Esophagus squamous epithelium (tissue), 5 donors: ENCODE measurements at regions not wholly inside any gene's neighbourhood (a gene's known extent, or its start where the extent isn't known, plus 50 kb on each side); places are given as distances from the start of the nearest gene placed in this dataset.

Experiments
- DNase-seq: peaks from one replicate; lab custom pipeline; 2025; lab: John Stamatoyannopoulos, UW
- H3K27ac ChIP-seq, 4 donors: fragments of 200-600 bp; sonication (generic); one replicate each; pipeline ENCODE4 v1.5.1; 2016 to 2019; ENCODE audit warnings: mild to moderate bottlenecking in 1 of 4
- H3K27me3 ChIP-seq, 4 donors: fragments of 200-600 bp; sonication (generic); 1 replicate in 3 of 4; 2 replicates in 1 of 4; pipeline versions ENCODE4 v1.5.1 to v1.6.0; 2017 to 2021; ENCODE audit warnings: antibody characterized with exemption in 1 of 4
- H3K36me3 ChIP-seq, 3 donors: fragments of 200-600 bp; sonication (generic); one replicate each; pipeline ENCODE4 v1.5.1; 2016 to 2019
- H3K4me1 ChIP-seq, 3 donors: fragments of 200-600 bp; sonication (generic); one replicate each; pipeline ENCODE4 v1.5.1; 2017 to 2019
- H3K4me3 ChIP-seq, 4 donors: fragments of 200-600 bp; sonication (generic); 1 replicate in 3 of 4; 2 replicates in 1 of 4; pipeline ENCODE4 v1.5.1; 2016 to 2019; ENCODE audit warnings: mild to moderate bottlenecking in 2 of 4, moderate library complexity in 1 of 4
- H3K9me3 ChIP-seq, 3 donors: fragments of 200-600 bp; sonication (generic); one replicate each; pipeline ENCODE4 v1.5.1; 2016 to 2019
- POLR2A ChIP-seq, 4 donors: fragments of 450-650 bp; IDR thresholded peaks; one replicate each; pipeline ENCODE4 v1.6.1; 2017; ENCODE audit warnings: antibody characterized with exemption in 4 of 4, mild to moderate bottlenecking in 4 of 4, moderate library complexity in 3 of 4
- WGBS, 2 donors: methylation state at CpG; one replicate each; pipeline ENCODE4 v1.1.5; 2018; 5-methylcytosine and 5-hydroxymethylcytosine counted together
- intact Hi-C: fragments of 100-400 bp; cut with DNase I; formaldehyde crosslinking; loops from one replicate; pipeline ENCODE4 v1.15.0; 2022
- TF ChIP-seq, protein P1 (sequence below), 6 experiments: fragments of 450-650 bp in 4 of 6; fragments of 200-600 bp in 2 of 6; sonication (generic) in 2 of 6; IDR thresholded peaks; one replicate each; pipeline ENCODE4 v1.5.1; 2016 to 2019; ENCODE audit warnings: antibody characterized with exemption in 6 of 6, mild to moderate bottlenecking in 4 of 6, moderate library complexity in 4 of 6
- donor health status: DM: yes; HTN: yes; CAD: no.

DNA sequence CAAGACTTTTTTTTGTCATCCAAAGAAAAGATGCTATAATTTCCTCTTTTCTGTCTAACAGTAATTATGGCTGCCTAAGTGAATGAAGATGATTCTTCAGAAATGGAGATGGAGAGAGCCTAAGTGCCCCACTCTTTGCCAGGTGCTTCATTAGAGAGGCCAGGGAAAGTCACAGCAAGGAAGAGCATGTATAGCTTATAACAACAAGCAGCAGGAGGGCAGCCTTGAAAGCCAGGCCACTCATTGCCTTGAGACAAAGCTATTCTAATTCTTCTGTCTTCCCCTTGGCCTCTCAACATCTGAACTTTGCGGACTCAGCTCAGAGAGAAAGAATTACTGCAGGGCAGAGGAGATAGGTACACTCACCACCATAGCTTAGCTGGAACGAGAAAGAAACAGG lies 112.0 kb upstream of the ZNF366 start:
- no peak for TF ChIP-seq POLR2A (IDR thresholded peaks at IDR 0.05)
- TF ChIP-seq, protein P1, sequence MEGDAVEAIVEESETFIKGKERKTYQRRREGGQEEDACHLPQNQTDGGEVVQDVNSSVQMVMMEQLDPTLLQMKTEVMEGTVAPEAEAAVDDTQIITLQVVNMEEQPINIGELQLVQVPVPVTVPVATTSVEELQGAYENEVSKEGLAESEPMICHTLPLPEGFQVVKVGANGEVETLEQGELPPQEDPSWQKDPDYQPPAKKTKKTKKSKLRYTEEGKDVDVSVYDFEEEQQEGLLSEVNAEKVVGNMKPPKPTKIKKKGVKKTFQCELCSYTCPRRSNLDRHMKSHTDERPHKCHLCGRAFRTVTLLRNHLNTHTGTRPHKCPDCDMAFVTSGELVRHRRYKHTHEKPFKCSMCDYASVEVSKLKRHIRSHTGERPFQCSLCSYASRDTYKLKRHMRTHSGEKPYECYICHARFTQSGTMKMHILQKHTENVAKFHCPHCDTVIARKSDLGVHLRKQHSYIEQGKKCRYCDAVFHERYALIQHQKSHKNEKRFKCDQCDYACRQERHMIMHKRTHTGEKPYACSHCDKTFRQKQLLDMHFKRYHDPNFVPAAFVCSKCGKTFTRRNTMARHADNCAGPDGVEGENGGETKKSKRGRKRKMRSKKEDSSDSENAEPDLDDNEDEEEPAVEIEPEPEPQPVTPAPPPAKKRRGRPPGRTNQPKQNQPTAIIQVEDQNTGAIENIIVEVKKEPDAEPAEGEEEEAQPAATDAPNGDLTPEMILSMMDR (IDR thresholded peaks at IDR 0.05) = no peak
- no peaks in the 10 kb centered on the region for H3K9me3 ChIP-seq
- 77 to 83% methylated on average over 2 of the region's 2 CpGs for WGBS, 2 donors
- DNase-seq = no peak
- H3K36me3 ChIP-seq = no peaks in the 10 kb centered on the region
- H3K27me3 ChIP-seq = no peaks in the 10 kb centered on the region
- H3K4me3 ChIP-seq = no peak overlapping the region
- intact Hi-C loops = loop anchor here (10.0 kb wide), 1 partner anchor 206 kb away; no protein-coding TSS in a partner anchor
- H3K4me1 ChIP-seq = no peaks in the 10 kb centered on the region
- no peak overlapping the region for H3K27ac ChIP-seq

DNA sequence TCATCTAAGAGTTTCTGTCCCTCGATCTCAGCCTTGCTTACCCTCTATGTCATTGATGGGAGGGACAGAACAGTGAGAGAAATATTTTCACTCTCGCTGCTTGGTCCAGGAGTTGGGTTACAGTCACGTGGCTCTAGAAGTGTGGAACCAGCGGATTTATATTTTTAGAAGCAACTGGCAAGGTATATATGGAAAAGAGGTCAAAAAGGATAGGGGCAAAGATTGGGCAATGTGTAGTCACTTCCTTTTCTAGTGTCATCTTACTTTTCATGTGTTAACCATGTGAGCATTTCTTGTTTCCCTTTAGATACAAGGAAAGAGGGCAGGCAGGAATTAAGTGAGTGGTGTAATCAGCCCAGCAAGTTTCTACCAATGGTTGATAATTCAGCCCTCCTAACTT lies 111.5 kb upstream of the ZNF366 start:
- DNase-seq = no peak
- Histone ChIP-seq H3K27ac (no peak overlapping the region), H3K9me3 (no peaks in the 10 kb centered on the region), H3K27me3 (no peaks in the 10 kb centered on the region), H3K36me3 (no peaks in the 10 kb centered on the region), H3K4me1 (no peaks in the 10 kb centered on the region), H3K4me3 (no peak overlapping the region)
- intact Hi-C loops = loop anchor here (10.0 kb wide), 1 partner anchor 206 kb away; no protein-coding TSS in a partner anchor
- 60 to 74% methylated on average over 4 of the region's 4 CpGs for WGBS, 2 donors
- TF ChIP-seq, protein P1 (IDR thresholded peaks at IDR 0.05) = no peak
- no peak for TF ChIP-seq POLR2A (IDR thresholded peaks at IDR 0.05)

DNA sequence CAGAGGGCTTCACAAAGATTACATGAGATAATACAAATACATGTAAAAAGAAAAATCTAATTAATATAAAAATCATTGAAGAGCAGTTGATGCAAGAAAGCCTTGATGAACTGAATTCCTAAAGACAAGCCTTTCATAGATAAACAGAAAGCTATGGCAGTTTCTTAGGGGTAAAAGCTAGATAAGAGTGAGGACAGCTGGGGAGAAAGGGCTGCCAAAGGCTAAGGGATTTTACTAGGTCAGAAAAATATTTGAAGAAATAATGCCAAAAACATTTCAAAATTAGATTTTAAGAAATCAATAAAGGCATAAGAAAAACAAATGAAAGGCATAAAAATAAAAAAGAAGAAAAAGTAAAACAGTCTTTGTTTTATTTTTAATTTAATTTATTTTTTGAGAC lies 107.9 kb upstream of the ZNF366 start:
- Histone ChIP-seq H3K4me3 (no peak overlapping the region), H3K27ac (no peak overlapping the region), H3K27me3 (no peaks in the 10 kb centered on the region), H3K36me3 (no peaks in the 10 kb centered on the region), H3K9me3 (no peaks in the 10 kb centered on the region), H3K4me1 (peaks cover 0 to 9% (median 0%) of the 10 kb centered on the region in 3 donors)
- TF ChIP-seq, protein P1 (IDR thresholded peaks at IDR 0.05) = no peak
- TF ChIP-seq POLR2A (IDR thresholded peaks at IDR 0.05) = no peak
- intact Hi-C loops = loop anchor here (10.0 kb wide), 1 partner anchor 210 kb away; no protein-coding TSS in a partner anchor
- DNase-seq = no peak

DNA sequence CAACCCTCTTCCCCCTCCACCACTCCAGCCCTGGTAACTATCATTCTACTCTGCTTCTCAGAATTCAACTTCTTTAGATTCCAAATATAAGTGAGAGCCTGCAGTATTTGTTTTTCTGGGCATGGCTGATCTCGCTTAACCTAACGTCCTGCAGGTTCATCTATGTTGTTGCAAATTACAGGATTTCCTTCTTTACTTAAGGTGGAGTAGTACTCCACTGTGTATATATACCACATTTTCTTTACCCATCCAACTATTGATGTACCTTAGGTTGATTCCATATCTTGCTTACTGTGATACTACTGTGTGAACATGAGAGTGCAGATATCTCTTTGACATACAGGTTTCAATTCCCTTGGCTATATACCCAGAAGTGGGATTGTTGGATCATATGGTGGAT lies 106.3 kb upstream of the ZNF366 start:
- no peak for DNase-seq
- WGBS, 2 donors = 28 to 37% methylated on average over 2 of the region's 2 CpGs

DNA sequence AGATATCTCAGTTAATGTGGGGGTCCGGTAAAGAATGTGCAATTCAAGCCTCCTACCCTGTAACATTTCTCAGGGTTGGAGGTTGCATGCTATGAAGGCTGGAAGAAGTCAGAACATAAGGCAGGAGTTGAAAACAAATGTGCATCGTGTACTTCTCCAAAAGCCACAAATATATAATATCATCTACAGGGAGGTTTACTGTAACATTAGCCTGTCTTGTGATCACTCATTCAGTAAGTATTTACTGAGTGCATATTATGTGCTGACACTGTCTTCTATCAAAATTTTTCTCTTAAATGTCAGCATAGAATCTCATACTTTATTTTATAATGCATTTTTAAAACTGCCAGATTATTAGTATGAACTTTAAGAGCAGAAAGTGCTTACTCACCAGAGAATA lies 105.6 kb upstream of the ZNF366 start:
- WGBS, 2 donors = 81 to 96% methylated on average over 2 of the region's 2 CpGs
- intact Hi-C loops = loop anchor here (10.0 kb wide), 1 partner anchor 212 kb away; no protein-coding TSS in a partner anchor
- Histone ChIP-seq H3K4me1 (peaks cover 0 to 9% (median 0%) of the 10 kb centered on the region in 3 donors), H3K9me3 (no peaks in the 10 kb centered on the region), H3K36me3 (no peaks in the 10 kb centered on the region), H3K27ac (no peak overlapping the region), H3K4me3 (no peak overlapping the region), H3K27me3 (no peaks in the 10 kb centered on the region)
- TF ChIP-seq, protein P1 (IDR thresholded peaks at IDR 0.05) = no peak
- no peak for TF ChIP-seq POLR2A (IDR thresholded peaks at IDR 0.05)
- DNase-seq = no peak

More for the DNA sequence above, 106.3 kb upstream of the ZNF366 start:
- Histone ChIP-seq H3K27ac (no peak overlapping the region), H3K9me3 (no peaks in the 10 kb centered on the region), H3K36me3 (no peaks in the 10 kb centered on the region), H3K4me3 (no peak overlapping the region), H3K4me1 (peaks cover 0 to 9% (median 0%) of the 10 kb centered on the region in 3 donors), H3K27me3 (no peaks in the 10 kb centered on the region)
- TF ChIP-seq POLR2A (IDR thresholded peaks at IDR 0.05) = no peak
- intact Hi-C loops = loop anchor here (10.0 kb wide), 1 partner anchor 211 kb away; no protein-coding TSS in a partner anchor
